GM19238 (cell line): ENCODE measurements at regions not wholly inside any gene's neighbourhood (a gene's known extent, or its start where the extent isn't known, plus 50 kb on each side); places are given as distances from the start of the nearest gene placed in this dataset.

Experiments used
- DNase-seq: peaks from one replicate; pipeline ENCODE4 v3.0.0; 2011; ENCODE audit warnings: low spot score; ENCODE audit not compliant: insufficient read length

DNA sequence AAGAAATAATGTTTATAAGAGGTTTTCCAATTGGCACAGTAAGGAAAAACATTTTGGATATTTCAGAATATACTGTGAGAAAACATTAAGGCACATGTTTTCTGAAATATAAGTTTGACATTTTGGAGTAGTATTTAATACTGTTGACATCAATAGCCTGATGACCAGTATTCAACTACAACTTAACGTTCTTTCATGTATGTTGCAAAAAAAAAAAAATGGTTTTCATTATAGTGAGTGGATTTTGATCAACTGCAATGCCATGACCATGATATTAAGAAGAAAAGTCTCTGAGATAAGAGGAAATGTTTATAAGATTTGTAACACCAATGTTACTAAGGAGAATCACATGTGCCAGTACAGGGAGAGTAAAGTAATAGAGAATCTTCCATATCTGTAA lies 252.8 kb upstream of the RORA start:
- no peak for DNase-seq

DNA sequence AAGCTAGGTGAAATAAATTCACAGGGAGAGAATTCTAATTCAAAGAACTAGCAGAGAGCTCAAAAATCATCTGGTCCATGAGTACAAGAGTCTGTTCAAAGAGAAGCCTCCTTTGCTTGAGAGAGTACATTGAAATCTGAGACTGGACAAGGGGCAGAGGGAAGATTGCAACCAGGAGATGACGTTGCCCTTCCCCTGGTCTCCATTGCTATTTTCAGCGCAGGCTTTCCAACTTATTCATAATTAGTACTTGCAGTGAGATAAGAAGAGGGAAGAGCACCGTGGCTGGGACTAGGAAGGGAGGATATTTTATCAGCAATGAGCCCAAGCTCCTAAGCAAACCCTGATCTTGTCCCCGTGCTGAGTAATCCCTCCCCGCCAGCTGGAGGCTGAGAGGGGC lies 251.8 kb upstream of the RORA start:
- DNase-seq, result no peak

GRCh38 chr15:61480295-61480694 lies 251.2 kb upstream of the RORA start:
- no peak for DNase-seq

DNA sequence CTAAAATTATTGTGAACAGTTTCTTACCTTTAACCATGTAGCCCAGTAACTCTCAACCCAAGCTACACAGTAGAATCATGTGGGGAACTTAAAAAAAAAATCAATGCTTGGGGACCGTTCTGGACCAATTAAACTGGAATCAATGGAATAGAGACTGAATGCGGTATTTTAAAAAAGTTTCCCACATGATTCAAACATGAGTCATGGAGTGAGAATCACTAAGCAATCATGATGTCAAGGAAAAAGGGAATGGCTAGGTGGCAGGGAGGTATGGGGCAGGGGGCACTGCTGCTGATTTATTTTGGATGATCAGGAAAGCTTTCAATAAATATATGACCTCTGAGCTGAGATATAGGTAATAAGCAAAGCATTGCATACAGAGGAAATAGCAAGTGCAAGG lies 250.5 kb upstream of the RORA start:
- no peak for DNase-seq

- DNase-seq, result no peak
Measured at GRCh38 chr15:61476741-61477140, 247.6 kb upstream of the RORA start.

GRCh38 chr15:61474796-61475195 lies 245.7 kb upstream of the RORA start:
- DNase-seq, result no peak

GRCh38 chr15:61467823-61468222 lies 238.7 kb upstream of the RORA start:
- no peak for DNase-seq

DNA sequence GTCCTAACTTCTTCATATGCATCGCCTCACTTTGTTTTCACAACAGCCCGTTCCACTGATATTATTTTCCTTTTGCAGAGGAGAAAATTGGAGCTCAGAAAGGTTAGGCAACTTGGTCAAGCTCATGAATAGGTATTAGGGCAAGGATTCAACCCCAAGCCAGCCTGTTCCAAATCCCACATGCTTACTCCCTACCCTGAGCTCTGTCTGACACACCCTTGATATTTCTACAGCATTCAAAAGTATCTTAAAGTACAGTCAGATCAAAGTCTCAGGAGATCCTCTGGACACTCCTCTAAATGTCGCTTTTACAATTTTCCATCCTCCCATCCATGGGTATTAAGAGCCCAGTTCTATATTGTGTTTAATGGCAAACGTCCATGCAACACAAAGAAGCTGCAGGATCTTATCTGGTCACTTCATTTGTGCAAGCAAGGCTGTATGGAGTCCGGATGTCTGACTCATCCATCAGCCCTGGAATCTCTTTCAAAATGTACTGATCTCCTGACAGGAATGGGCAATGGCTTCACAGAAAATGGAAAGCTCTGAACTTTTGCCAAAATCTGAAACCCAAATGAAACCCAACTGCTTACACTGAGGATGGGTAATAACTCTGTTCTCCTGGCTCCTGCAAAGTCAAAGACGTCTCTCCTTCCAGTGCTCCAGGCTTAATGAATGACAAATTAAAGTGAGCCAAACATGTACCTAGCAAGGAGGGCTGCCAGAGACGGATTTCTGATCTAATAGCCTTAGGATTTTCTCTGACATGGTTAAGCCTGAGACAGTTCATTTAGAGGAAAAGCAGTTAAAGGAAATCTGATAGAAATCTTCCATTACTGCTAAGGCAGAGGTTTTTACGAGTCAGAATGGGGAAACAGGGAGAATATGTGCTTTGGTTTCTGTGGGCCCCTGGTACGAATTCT lies 230.9 kb upstream of the RORA start:
- no peak for DNase-seq

DNA sequence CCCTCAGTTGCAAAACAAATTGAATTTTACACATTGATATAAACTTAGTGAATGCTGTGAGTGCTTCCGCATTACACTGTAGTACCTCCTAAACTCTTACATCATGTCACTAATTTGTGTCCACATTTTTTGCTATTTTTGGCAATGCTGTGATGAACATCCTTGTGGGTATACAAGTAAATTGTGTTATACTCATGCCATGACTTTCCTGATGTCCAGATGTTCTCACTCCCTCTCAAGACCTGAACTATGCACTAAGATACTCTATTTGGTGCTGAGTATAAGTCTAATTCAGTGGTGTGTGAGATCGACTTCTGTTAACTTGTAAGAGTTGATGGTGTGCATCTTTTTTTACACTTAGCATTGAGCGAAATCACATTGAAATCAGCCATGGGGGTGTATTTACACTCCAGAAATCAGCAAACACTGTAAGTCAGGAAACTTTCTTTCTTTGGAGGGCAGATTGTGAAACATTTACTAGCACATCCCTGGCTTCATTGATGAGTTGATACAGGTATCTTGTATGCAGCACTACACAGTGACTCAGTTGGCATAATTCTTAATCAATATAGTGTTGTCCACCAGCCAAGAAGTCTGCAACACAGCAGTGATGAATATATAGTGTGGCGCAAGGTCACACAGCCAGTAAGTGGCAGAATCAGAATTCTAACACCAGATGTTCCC lies 228.1 kb upstream of the RORA start:
- no peak for DNase-seq

DNA sequence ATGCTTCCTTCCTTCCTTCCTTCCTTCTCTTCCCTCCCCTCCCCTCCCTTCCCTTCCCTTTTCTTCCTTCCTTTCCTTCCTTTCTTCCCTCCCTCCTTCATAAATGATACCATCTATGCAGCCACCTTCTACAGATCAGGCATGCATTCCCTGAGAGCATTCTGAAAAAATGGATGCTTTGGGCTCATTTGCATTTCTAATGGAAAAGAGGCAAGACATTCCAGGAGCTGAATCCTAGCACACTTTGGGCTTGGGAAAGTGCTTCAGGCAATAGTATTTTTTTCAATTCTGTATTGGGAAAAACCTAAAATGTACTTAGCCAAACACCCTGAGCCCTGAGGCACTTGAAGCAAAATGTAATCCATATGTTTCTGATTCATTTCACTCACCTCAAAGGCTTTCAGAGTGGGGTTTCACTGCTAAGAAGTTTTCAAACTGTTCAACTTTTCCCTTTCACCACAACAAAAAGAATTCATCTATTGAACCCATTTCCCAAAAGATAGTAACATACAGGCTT lies 220.1 kb upstream of the RORA start:
- no peak for DNase-seq

GRCh38 chr15:61447981-61448380 lies 218.9 kb upstream of the RORA start:
- DNase-seq, result no peak

- peak; percentile 5 for DNase-seq
Measured at GRCh38 chr15:61444585-61444984, 215.5 kb upstream of the RORA start.

GRCh38 chr15:61442821-61443220 lies 213.7 kb upstream of the RORA start:
- no peak for DNase-seq

DNA sequence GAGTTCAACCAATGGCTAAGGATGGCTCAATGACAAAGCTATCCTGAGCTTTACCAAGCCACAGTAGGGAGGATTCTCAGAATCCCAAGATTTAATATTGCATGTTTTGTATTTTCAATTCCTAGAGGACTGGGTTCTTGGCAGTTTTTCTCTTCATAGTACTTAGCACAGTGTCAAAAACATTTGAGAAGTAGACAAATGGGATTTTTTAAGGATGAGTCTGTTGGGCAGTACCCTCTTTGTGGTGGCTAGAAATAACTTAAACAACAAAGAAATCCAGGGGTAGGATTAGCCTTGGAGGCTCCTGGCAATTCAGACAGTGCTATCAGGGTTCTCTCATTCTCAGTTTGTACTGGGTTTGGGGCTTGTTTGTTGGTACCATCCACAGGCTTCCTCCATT lies 212.8 kb upstream of the RORA start:
- no peak for DNase-seq

- DNase-seq, result no peak
Measured at GRCh38 chr15:61426466-61426865, 197.4 kb upstream of the RORA start.

- DNase-seq, result no peak
Measured at GRCh38 chr15:61425934-61426333, 196.8 kb upstream of the RORA start.

DNA sequence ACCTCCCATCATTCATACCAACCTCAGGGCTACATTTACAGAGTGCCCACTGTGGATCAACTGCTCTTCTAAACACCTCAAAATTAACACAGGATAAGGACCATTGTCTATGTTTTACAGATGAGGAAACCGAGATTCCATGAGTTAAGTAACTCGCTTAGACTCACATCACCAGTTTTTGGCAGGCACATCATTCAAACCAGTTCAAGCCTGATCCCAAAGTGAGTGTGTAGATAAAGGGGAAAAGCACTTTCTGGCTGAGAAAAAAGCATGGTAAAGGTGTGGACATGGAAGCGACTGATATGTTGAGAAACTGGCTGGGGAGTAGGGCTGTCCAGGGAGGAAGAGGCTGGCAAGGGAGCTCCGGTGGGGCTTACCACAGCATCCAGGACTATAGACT lies 193.7 kb upstream of the RORA start:
- no peak for DNase-seq

- no peak for DNase-seq
Measured at GRCh38 chr15:61421938-61422337, 192.8 kb upstream of the RORA start.

DNA sequence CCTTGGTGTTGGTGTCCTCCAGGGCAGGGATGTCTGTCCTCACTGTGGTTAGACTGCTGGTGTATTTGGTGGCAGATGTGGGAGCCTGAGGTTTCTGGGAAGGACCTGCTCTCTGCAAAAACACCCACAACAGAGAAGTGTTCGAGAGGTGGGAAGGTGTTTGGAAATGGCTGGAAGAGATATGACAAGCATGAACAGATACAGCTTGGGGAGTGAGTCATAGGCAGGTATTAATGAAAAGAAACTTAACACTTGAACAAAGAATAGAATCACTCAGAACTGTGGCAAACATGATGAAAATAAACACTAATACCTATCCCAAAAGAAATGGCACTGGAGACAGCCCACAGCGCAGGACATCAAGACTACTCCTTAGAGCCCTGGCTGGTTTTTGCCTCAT lies 192.4 kb upstream of the RORA start:
- DNase-seq, result no peak

DNA sequence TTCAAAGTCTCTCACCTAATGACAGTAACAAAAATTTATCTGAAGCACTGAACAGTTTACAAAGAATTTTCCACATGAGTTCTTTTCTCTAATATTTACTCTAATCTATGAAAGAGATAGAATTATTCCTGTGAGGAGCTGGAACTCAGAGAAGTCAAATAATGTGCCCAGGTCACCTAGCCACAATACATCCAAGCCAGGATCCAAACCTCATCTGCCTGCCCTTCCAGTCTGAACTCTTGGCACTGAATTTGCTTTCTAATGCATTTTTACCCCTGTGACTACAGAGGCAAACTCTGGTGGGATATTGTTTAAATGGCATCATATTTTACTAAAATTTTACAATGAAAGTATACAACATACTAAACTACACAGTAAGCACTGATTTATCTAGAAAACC lies 191.4 kb upstream of the RORA start:
- no peak for DNase-seq

- DNase-seq, result no peak
Measured at GRCh38 chr15:61415617-61416120, 186.6 kb upstream of the RORA start.

DNA sequence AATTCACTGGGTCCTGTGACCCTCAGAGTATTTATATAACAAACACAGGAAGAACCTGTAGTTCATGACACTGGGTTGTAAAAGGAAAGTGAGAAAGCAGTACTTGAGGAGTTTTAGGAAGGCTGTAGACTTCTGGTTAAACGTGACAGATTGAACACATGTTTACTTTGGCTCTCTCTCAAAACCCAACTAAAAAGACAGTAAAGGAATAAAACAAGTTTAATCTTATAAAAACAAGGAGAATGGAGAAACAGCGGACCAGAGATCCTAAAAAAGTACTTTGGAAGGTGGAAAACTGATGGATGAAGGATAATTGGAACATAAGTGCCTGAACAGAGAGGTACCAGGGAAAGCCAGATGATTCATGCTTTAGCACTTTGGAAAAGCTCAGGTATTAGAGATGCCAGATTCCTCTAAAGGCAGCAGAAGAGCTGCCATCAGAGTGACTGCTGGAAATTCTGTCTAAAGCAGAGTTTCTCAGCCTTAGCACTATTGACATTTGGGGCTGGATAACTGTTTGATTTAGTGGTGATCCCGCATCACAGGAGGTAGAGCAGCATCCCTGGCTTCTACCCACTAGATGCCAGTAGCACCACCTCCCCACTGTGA lies 182.9 kb upstream of the RORA start:
- no peak for DNase-seq
